NCI-H1105 treated with DMSO at 0.1 percent for 48 hours (cell line): ENCODE measurements at regions not wholly inside any gene's neighbourhood (a gene's known extent, or its start where the extent isn't known, plus 50 kb on each side); places are given as distances from the start of the nearest gene placed in this dataset.
"Not testable (repeated sequence)": the region's sequence is repeated elsewhere in the genome, so short reads cannot be mapped to it uniquely, and the experiment has no call there.

Experiments
- DNase-seq: peaks from one replicate; lab custom pipeline; 2025; lab: John Stamatoyannopoulos, UW

GRCh38 chr5:63205976-63206375 lies 627.4 kb downstream of the LRRC70 start:
- no peak for DNase-seq

GRCh38 chr5:63201738-63202137 lies 623.1 kb downstream of the LRRC70 start:
- DNase-seq, result no peak

- DNase-seq, result no peak
These were observed 615.5 kb downstream of the LRRC70 start for GRCh38 chr5:63194126-63194525.

- not testable (repeated sequence) for DNase-seq
These were observed 601.6 kb downstream of the LRRC70 start for GRCh38 chr5:63180190-63180589.

GRCh38 chr5:63175850-63176249 lies 597.2 kb downstream of the LRRC70 start:
- no peak for DNase-seq

GRCh38 chr5:63170486-63170885 lies 591.9 kb downstream of the LRRC70 start:
- no peak for DNase-seq

DNA sequence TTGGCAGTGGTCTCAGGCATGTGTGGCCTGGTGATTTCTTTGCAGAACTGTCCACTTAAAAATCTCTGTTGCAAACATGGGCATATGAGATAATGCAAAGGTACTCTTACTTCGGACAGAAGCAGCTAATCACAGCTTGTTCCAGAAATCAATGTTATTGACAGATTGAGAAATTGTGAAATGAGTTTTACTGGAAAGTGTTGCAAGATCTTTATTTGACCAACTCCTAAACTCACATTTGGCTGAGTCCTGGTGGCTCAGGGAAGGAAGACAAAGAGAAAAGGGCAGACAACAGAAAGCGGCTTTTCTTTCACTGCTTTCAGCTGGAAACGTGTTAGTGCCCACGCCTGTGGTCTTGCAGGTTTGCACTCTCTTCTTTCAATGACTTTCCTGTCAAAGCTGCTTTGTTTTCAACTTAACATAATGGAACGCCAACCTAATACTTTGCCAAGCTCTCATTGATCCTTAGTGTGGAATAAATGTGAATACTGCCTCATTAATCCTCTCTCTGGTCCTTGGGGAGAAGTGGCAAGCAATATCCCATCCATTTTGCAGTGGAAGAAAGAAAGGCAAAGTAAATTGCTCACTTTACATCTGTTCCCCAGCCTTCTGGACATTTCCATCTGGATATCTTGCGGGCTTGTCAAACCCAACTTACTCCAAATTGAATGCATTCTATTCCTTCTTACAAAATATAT lies 586.4 kb downstream of the LRRC70 start:
- DNase-seq, result no peak

GRCh38 chr5:63164339-63164738 lies 585.7 kb downstream of the LRRC70 start:
- no peak for DNase-seq

DNA sequence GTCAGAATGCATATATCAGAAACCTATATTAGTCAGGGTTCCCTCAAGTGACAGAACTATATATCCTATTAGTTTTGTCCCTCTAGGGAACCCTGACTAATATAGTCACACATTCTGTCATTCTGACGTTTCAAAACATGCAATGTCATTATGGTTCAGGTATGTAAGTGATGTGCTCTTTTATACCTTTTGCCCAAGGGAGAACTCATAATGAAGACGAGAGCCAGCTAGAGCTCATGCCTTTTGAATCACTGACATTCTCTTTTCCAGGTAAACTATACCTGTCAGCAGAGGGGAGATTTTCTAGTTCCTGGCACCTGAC lies 576.7 kb downstream of the LRRC70 start:
- DNase-seq, result no peak

DNA sequence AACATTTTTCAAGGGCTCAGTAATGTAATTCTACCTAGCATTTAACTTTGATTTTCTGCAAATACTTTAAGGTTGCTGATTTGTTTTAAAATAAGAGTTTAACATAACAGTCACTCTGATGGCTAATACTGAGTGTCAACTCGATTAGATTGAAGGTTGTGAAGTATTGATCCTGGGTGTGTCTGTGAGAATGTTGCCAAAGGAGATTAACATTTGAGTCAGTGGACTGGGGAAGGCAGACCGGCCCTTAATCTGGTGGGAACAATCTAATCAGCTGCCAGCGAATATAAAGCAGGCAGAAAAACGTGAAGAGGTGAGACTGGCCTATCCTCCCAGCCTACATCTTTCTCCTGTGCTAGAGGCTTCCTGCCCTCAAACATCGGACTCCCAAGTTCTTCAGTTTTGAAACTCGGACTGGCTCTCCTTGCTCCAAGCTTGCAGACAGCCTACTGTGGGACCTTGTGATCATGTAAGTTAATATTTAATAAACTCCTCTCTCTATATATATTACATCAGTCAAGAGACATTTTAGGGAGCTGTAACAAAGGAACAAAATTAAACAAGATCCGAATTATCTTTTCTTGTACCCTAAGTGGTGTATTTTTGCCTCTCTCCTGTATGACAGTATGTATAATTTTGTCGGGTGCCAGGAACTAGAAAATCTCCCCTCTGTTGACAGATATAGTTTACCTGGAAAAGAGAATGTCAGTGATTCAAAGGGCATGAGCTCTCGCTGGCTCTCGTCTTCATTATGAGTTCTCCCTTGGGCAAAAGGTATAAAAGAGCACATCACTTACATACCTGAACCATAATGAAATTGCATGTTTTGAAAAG lies 576.1 kb downstream of the LRRC70 start:
- no peak for DNase-seq

GRCh38 chr5:63152871-63153270 lies 574.3 kb downstream of the LRRC70 start:
- DNase-seq, result no peak

DNA sequence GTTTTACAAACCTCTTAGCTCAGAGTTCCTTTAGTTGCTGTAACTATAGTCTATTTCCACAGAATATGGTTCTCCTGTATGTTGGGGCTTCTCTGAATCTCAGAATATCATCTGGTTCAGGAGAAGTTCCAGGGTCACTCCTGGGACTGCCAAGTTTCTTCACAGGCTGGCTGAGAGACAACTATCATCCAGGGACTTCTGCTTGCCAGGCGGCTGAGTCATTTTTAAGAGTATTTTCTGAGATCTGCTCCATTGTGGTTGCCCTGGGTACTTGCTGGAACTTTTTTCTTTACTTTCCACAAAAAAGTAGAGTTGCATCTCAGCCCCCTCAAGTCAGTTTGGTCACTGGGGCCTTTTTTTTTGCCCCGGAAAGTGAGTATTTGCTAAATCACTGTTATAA lies 566.5 kb downstream of the LRRC70 start:
- no peak for DNase-seq

DNA sequence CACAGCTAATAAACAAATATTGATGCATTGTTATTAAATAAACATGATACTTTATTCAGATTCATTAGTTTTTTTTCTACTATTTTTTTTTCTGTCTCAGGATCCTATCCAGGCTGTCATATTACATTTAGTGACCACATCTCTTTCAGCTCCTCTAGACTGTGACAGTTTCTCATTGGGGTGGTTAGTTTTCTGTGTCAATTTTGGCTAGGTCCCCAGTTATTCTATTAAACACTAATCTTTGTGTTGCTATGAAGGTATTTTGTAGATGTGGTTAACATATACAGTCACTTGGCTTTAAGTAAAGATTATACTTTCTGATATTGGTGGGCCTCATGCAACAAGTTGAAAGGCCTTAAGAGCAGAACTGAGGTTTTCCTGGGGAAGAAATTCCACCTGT lies 563.0 kb downstream of the LRRC70 start:
- DNase-seq, result no peak

DNA sequence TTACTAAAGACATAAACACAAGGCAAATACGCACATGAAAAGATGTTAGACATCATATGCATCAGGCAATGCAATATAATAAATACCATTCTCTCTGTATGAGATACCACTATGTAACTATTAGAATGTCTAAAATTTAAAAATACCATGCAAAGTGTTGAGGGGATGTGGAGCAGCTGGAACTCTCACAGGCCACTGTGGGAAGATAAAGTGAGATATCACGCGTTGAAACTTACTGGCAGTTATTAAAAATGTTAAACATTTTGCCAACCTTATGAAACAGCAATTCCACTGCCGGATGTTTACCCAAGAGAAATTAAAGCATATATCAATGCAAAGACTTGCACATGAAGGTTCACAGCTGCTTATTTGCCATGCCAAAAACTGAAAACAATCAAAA lies 556.7 kb downstream of the LRRC70 start:
- no peak for DNase-seq

GRCh38 chr5:63131626-63132285 lies 553.1 kb downstream of the LRRC70 start:
- no peak for DNase-seq

DNA sequence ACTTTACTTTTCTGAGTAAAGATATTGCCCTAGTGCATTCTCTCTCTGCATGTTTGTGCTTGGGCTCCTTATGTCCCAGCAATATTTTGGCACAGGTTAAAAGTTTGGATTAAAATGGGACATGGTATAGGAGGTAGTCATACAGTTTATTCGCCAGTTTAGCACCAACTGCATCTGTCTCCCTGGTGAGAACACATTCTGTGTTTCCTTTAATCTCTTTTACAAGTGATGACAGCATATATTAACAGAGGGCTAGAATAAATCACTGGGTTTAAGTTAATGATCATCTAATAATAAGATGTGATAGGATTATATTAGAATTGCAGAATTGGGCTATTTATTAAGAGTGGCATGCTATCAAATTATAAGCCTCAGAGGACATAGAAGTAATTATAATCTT lies 550.1 kb downstream of the LRRC70 start:
- DNase-seq, result no peak

- DNase-seq, result peak; percentile 92
These were observed 549.4 kb downstream of the LRRC70 start for GRCh38 chr5:63128018-63128417.

DNA sequence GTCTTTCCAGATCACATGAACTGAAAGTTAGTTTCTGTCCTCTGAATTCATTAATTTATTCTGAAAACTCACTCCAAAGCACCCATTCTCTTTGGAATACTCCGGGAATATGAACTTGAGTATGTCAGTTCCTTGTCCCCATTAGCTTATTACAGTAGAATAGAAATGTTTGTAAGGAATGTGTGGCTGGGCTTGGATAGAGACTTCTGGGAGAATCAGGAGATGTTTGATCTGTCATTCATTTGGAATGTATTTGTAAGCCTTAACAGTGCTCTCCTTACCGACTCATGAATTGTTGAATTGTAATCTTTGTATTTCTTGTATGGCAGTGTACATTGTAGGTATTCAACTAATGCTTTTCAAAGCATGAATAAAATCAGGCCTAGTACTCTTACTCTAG lies 548.4 kb downstream of the LRRC70 start:
- no peak for DNase-seq

DNA sequence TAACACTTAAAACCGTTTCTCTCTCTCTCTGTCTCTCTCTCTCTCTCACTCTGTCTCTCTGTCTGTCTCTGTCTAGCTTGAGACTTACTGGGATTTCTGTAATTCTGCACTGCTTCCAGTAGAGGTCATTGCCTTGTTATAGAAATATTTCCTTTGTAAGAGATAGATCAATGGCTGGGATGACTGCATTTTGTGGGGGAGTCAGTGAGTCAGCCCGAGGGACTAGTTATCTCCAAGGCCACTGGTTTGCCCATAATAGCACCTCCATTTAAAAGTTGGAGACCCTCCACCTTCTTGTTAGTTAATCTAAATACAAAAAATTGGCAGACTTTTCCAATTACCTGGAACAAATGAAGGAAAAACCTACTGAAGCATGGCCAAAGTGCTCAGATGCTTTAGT lies 547.2 kb downstream of the LRRC70 start:
- peak; percentile 63 for DNase-seq

- DNase-seq, result no peak
These were observed 546.8 kb downstream of the LRRC70 start for GRCh38 chr5:63125392-63125791.

GRCh38 chr5:63124266-63124665 lies 545.6 kb downstream of the LRRC70 start:
- DNase-seq, result no peak

DNA sequence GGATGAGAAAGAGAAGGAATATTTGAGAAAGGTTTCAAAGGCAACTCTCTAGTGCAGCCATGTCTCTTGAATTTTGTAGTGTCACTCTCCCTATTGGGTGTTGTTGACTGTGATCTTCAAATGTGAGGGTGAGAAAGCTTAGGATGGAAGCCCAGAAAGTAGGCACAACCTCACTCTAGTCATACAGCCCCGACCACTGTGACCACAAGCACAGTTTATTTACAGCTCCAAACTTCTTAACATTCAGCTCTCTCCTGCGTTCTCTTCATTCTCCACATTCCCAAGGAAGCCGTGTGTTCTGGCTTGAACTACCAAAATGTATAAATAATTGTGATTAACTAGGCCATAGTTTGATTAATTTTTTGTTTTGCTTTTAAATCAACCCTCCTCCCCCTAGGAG lies 542.9 kb downstream of the LRRC70 start:
- DNase-seq, result no peak

- DNase-seq, result no peak
These were observed 539.6 kb downstream of the LRRC70 start for GRCh38 chr5:63118221-63118620.
